HG03025 (cell line): ENCODE measurements at regions not wholly inside any gene's neighbourhood (a gene's known extent, or its start where the extent isn't known, plus 50 kb on each side); places are given as distances from the start of the nearest gene placed in this dataset.

Source experiments
- ATAC-seq: cut with Tn5 transposase; IDR thresholded peaks from one replicate; pipeline ENCODE4 v1.9.1; 2021; ENCODE audit warnings: mild to moderate bottlenecking, moderate library complexity; ENCODE audit not compliant: unreplicated experiment, low FRiP score

DNA sequence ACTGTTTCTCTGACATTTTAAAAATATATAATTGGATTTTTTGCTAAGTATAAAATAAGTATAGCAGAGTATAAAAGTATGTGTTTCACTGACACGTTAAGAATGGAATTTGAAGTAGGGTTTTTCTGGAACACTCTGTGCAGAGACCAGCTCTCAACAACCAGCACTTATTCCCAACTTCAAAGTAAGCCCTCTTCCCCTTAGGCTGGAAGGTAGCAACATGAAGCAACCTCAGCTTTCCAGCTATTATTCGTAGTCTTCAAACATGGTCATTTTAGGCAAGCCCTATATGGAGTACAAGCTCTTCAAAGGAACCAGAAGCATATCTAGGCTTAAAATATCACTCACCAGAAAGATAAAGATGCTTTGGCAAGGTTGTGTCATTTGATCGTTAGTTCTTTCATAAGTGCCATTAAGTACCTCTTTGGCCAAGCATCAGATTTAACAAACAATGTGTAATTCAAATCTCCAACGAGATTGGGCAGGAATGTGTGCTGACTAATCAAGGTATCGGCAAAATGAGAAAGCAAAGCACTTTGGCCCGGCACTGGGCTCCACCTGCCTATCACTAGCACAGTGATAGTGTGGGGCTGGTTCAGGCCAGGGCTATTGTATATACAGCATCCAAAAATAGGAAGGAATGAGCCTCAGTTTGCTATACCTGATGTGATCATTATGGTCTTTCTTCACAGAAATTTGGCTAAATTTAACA is 95.9 kb upstream of the FREM2 start:
- ATAC-seq: no peak

DNA sequence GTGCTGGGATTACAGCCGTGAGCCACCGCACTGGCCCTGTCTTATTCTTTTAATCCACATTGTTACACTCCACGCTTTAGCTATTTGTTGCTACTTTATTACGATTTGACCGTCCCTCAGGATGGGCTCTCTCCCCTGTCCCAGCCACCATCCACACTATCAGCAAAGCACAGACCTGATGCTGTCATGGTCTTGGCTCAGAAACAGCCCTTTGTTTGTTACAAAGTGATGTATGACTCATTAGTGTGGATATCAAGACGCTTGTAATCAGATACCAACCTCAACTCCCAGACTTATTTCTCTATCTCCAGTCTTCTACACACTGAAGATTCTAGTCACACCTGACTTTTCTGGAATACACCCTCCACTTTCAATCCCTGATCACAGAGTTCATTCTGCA is 84.6 kb upstream of the FREM2 start:
- no peak for ATAC-seq

DNA sequence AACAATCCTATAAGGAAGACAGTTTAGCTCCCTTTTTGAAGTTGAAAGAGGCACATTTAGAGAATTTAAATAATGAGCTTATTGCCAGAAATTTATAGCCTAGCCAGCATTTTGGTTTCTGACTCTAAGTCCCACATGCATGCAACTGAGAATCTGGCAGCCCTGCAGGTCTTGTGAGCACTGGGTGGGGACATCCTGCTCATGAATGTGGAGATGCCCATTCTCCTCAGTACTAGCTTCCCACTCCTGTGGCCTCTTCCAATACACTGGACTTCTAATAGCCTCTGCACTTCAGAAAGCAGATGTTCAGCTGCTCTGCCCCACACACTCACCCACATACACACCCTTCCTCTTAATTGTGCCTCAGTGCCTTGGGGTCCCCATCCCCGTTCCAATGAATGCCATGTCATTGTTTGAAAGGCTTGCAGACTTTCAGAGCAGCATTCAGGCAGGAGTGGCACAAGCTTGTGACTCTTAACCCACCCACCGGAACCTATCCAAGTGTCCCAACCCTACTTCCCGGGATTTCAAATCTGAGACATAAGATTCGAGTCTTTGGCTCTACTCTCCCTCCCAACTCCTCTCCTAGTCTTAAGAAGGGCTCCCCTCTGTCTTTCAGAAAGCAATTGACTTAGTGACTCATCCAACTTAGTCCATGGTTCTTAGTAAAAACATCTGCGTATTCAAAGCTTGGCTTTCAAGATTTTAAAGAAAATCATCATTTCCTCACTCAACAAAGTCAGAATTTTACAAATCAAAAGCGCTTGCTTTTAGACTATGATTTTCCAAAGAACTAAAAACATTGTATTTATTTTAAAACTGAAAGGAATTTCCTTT is 80.0 kb upstream of the FREM2 start:
- no peak for ATAC-seq

DNA sequence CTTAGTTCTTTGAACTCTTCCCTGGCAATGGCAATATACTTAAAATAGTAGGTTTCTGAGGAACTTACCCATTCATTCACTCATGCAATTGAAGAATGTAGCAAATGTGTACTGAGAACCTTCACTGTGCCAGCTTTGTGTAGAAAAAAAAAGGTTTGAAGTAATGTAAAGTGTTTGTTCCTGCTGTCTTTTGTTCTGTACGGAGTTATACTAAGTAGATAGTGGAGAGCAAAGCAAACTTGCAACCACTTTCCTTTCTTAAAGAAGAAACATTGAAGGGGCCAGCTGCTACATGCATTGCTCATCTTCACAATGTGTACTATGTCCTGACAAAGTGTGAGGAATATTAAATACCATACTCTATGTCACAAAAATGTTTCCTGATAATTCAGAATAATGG is 68.9 kb upstream of the FREM2 start:
- no peak for ATAC-seq

DNA sequence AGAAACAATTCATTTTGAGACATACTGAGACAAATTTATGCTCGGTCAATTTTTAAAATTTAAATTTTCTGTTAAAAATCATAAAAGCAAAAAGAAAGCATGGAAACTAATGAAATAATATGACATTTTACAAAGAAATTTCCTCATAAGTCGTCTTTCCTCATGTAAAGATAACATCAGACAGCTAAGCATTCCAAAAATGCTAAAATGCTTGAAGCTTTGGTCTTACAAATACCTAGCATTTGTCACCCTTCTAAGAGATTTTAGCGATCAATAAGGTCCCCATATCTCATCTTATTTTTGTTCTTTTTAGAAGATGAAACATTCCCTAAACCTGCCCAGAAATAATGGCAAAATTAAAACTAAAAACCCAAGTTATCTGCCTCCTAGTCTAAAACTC is 68.5 kb upstream of the FREM2 start:
- ATAC-seq: no peak

DNA sequence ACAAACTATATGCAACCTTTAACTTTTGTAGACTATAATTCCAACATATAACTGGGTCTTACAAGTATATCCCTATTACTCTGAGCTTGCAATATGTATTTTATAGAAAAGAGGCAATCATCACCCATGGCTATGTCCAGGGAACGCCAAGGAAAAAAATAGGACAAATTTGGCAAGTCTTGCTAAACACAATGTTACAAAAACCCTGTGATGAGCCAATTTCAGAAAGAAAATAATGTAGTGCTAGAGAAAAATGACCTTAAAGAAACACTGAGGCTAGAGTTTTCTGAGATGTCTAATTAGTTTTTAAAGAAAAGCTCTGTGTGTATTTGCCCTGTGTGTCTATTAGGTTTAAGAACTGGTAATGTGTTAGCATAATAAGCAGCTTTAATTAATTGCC is 68.0 kb upstream of the FREM2 start:
- ATAC-seq: no peak

DNA sequence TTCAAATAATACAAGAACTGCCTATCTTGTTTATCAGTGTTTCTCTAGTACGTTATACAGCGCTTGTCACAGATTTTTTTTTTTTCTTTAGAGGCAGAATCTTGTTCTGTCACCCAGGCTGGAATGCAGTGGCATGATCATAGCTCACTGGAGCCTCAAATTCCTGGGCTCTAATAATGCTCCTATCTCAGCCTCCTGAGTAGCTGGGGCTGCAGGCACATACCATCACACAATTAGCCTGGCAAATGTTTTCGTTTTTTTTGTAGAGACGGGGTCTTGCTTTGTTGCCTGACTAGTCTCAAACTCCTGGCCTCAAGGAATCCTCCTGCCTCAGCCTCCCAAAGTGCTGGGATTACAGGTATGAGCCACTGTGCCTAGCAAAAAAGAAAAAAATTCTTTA is 66.0 kb upstream of the FREM2 start:
- ATAC-seq: no peak

DNA sequence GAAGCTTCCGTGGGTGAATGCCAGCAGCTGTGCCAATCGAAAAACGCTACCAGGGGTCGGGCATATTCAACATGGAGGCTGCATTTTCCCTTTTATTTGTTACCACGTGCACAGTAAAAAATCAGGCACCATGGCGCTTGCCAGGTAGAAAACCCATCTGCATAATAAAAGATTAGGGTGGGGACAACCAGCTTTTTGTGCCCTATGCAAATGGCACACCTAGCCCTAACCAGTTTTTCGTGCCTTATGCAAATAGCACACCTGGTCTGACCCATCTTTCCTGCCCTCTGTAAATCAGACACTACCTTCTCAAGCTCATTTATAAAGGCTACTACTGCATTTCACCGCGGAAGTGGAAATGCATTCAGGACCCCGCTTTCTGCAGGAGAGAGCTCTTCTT is 62.1 kb upstream of the FREM2 start:
- no peak for ATAC-seq

DNA sequence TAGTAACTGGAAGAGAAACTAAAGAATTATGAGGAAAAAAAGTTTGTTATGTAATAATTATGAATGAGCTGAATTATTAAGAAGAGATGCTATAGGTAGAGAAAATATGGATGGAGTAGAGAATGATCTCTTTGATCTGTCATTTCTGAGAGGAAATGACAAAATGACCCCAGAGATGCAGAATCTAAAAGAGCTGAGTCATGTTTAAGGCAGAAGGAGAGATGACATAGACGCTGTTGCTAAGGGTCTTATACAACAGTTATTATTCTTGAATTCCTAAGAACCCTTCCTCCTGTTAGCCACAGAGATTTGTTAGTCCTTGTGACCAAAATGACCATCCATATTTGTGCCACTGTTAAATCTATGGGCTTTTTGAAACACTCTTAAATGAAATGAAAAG is 58.3 kb upstream of the FREM2 start:
- no peak for ATAC-seq

DNA sequence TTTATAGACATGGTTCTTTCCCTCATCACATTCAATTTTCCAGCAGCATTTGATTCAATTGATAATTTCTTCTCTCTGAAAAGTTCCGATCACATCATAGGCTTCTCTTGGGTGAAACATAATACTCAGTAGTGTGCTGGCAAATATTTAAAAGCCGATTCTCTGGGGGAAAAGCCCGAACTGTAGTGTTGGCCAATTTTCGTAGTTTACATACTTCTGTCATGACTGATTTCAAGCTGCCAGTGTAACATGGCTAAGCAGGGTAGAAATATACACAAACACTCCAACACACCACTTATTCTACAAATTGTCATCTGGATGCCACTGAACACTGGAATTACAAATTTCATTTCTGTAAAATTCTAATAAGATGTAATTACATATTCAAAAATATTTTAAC is 56.1 kb upstream of the FREM2 start:
- no peak for ATAC-seq

DNA sequence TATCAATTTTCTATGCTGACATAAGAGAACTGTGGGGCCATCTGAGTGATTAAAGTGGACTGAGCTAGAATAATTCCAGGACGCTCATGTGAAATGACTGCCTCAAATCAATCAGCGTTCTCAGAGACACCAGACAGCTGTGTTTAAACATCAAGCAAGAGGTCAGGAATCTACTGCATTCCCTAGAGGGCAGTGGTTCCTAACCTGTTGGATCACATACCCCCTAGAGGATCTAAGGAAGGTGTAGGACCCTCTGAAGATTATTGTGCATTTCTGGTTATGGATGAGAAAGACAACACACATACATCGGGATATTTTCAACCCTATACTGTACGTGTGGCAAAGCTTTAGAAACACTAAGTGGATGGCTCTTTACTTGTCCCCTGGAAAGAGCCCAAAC is 51.8 kb upstream of the FREM2 start:
- no peak for ATAC-seq

DNA sequence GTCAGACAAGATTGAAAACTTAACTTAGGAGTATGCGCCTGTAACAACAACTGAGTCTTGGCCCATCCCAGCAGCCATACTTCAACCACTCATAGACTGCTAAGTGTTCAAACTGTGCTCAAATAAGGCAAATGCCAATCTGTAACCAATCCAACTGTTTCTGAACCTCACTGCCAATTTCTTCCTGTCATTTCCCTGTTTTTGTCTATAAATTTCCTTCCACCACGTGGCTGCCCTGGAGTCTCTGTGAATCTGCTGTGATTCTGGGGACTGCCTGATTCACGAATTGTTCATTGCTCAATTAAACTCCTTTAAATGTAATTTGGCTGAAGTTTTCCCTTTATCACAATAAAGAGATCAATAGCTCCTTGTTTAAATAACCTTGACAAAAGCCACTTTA is 50.8 kb upstream of the FREM2 start:
- ATAC-seq: no peak

DNA sequence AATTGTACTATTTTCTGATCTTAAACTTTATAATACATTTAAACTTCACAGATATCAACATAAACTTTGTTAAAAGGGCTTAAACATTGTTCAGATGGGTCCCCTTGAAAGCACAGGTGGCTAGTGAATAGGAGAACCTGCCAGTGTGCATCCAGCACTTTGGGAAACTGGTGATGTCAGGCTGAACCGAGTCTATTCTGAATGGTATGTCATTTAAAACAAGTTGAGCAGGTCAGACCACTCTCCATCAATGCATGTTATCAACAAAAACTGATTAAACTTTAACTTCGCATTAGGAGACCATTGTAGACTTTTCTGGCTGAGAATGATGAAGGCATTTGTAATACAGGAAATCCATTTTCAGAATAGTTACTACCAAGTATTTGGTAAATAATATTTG is 50.1 kb upstream of the FREM2 start:
- ATAC-seq: no peak
